Hepatocyte (in vitro differentiated cells): ENCODE measurements at regions not wholly inside any gene's neighbourhood (a gene's known extent, or its start where the extent isn't known, plus 50 kb on each side); places are given as distances from the start of the nearest gene placed in this dataset.

Source experiments
- DNase-seq: peaks from one replicate; pipeline ENCODE4 v3.0.0-alpha.2; 2016; ENCODE audit warnings: low spot score
- H2AFZ ChIP-seq: fragments of 200-600 bp; sonication (generic); 2 replicates; pipeline ENCODE4 v1.6.0; 2016; ENCODE audit warnings: antibody characterized with exemption, mild to moderate bottlenecking
- H3K27ac ChIP-seq: fragments of 200-600 bp; sonication (generic); 2 replicates; pipeline ENCODE4 v1.5.1; 2016; ENCODE audit warnings: mild to moderate bottlenecking
- H3K27me3 ChIP-seq: fragments of 200-600 bp; sonication (generic); 2 replicates; pipeline ENCODE4 v1.6.1; 2016
- H3K36me3 ChIP-seq: fragments of 200-600 bp; sonication (generic); replicated peaks from 2 replicates; pipeline ENCODE4 v1.5.1; 2016; ENCODE audit warnings: low read depth; ENCODE audit not compliant: insufficient read depth
- H3K4me1 ChIP-seq: fragments of 200-600 bp; sonication (generic); 2 replicates; pipeline ENCODE4 v1.5.1; 2016; ENCODE audit warnings: mild to moderate bottlenecking, moderate library complexity; ENCODE audit not compliant: insufficient read depth
- H3K4me2 ChIP-seq: fragments of 200-600 bp; sonication (generic); 2 replicates; pipeline ENCODE4 v1.6.0; 2016
- H3K4me3 ChIP-seq: fragments of 200-600 bp; sonication (generic); 2 replicates; pipeline ENCODE4 v1.5.1; 2016; ENCODE audit warnings: mild to moderate bottlenecking
- H3K79me2 ChIP-seq: fragments of 200-600 bp; sonication (generic); 2 replicates; pipeline ENCODE4 v1.6.0; 2017; ENCODE audit warnings: mild to moderate bottlenecking
- H3K9me2 ChIP-seq: fragments of 200-600 bp; sonication (generic); replicated peaks from 2 replicates; pipeline ENCODE4 v1.6.0; 2017; ENCODE audit warnings: mild to moderate bottlenecking; ENCODE audit not compliant: insufficient read depth
- H3K9me3 ChIP-seq: fragments of 200-600 bp; sonication (generic); 2 replicates; pipeline ENCODE4 v1.5.1; 2016; ENCODE audit warnings: low read depth, mild to moderate bottlenecking
- H4K20me1 ChIP-seq: fragments of 200-600 bp; sonication (generic); 2 replicates; pipeline ENCODE4 v1.6.0; 2016; ENCODE audit warnings: mild to moderate bottlenecking; ENCODE audit not compliant: insufficient read depth, poor library complexity, severe bottlenecking
- EZH2 ChIP-seq: fragments of 200-600 bp; sonication (generic); IDR thresholded peaks from 2 replicates; pipeline ENCODE4 v1.6.1; 2016; ENCODE audit warnings: antibody characterized with exemption, mild to moderate bottlenecking, borderline replicate concordance
- EZH2phosphoT487 ChIP-seq: fragments of 200-600 bp; sonication (generic); IDR thresholded peaks from one replicate; pipeline ENCODE4 v1.6.1; 2018; ENCODE audit warnings: antibody characterized with exemption, mild to moderate bottlenecking, low read depth, moderate library complexity; ENCODE audit not compliant: unreplicated experiment, severe bottlenecking
- WGBS: methylation state at CpG from one replicate; pipeline ENCODE4 v1.1.6; 2016; ENCODE audit warnings: low lambda C conversion rate; ENCODE audit errors: missing lambda C conversion rate; 5-methylcytosine and 5-hydroxymethylcytosine counted together
- TF ChIP-seq, protein P1 (sequence below): fragments of 200-600 bp; sonication (generic); IDR thresholded peaks from 2 replicates; pipeline ENCODE4 v1.5.1; 2016; ENCODE audit warnings: antibody characterized with exemption, mild to moderate bottlenecking; ENCODE audit not compliant: poor library complexity

DNA sequence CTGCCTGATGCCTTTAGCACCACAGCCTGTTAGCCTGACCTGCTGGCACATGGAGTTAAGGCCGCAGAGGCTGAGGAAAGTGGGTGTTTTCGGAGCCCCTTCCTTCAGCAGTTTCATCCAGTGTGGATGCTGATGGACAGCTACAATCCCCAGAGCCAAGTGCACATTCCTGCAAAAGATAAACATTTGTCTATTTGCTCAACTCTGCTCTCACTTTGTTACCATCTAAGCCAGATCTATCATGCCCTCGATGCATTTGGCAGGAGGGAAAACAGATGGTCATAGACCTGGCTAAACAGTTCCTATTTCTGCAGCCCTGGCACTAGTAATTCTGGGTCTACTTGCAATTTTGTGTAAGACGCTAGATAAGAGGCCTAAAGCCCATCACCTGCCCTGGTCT, 312.9 kb upstream of the RASGRP1 start:
- no peak for DNase-seq
- no peaks in the 10 kb centered on the region for H3K9me2 ChIP-seq
- no peak overlapping the region for H2AFZ ChIP-seq
- no peaks in the 10 kb centered on the region for H3K27me3 ChIP-seq
- no peak overlapping the region for H3K4me3 ChIP-seq
- no peaks in the 10 kb centered on the region for H3K36me3 ChIP-seq
- H3K4me2 ChIP-seq: no peak overlapping the region
- no peaks in the 10 kb centered on the region for H3K79me2 ChIP-seq
- H4K20me1 ChIP-seq: no peaks in the 10 kb centered on the region
- TF ChIP-seq, protein P1, sequence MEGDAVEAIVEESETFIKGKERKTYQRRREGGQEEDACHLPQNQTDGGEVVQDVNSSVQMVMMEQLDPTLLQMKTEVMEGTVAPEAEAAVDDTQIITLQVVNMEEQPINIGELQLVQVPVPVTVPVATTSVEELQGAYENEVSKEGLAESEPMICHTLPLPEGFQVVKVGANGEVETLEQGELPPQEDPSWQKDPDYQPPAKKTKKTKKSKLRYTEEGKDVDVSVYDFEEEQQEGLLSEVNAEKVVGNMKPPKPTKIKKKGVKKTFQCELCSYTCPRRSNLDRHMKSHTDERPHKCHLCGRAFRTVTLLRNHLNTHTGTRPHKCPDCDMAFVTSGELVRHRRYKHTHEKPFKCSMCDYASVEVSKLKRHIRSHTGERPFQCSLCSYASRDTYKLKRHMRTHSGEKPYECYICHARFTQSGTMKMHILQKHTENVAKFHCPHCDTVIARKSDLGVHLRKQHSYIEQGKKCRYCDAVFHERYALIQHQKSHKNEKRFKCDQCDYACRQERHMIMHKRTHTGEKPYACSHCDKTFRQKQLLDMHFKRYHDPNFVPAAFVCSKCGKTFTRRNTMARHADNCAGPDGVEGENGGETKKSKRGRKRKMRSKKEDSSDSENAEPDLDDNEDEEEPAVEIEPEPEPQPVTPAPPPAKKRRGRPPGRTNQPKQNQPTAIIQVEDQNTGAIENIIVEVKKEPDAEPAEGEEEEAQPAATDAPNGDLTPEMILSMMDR: no peak
- TF ChIP-seq EZH2phosphoT487 (no peak), EZH2 (no peak)
- WGBS: 51% methylated on average over 4 of the region's 4 CpGs
- H3K9me3 ChIP-seq: no peaks in the 10 kb centered on the region
- no peak overlapping the region for H3K27ac ChIP-seq
- H3K4me1 ChIP-seq: peaks cover 19% of the 10 kb centered on the region

DNA sequence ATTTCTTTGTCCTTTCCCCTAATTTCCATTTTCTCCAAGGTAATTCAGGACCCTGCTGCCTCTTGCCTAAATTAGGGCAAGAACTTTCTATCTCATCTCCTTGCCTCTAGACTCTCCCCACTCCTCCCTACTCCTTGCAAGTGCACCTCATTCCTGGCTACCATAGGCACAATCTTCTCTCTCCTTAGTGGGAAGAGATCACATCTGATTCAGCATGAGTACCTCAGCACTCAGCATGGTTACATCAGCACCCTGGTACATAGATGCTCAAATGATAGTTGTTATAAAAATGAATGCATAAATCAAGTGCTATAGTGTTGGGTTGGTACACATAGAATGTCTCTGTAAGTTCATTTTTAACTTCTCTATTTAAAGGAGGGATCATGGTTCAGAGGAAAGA, 313.4 kb upstream of the RASGRP1 start:
- Histone ChIP-seq H3K27me3 (no peaks in the 10 kb centered on the region), H3K4me3 (no peak overlapping the region), H3K79me2 (no peaks in the 10 kb centered on the region), H3K27ac (no peak overlapping the region), H4K20me1 (no peaks in the 10 kb centered on the region), H3K4me2 (no peak overlapping the region), H3K4me1 (peaks cover 19% of the 10 kb centered on the region), H2AFZ (no peak overlapping the region), H3K9me2 (no peaks in the 10 kb centered on the region), H3K36me3 (no peaks in the 10 kb centered on the region), H3K9me3 (no peaks in the 10 kb centered on the region)
- TF ChIP-seq EZH2phosphoT487: no peak
- TF ChIP-seq EZH2: no peak
- TF ChIP-seq, protein P1: no peak
- DNase-seq: no peak

DNA sequence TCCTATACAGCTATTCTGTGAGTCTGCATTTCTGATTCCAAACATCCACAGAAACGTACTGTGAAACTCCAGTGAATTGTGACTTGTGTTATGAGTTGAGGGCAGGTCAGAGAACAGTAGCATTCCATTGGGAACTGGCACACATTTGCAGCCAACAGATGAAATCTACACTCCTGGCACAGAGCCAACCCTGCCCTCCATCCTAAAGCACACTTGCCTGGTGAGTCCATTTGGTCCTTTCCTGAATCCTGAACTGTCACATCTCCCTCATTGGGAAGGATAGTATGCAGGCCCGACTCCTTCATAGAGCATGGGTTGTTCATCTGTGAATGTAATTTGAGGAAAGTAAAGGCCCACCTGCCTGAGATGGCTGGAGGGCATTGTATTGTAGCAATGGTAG, 314.3 kb upstream of the RASGRP1 start:
- H3K36me3 ChIP-seq: no peaks in the 10 kb centered on the region
- 69% methylated on average over 2 of the region's 2 CpGs for WGBS

More for the DNA sequence above, 314.3 kb upstream of the RASGRP1 start:
- Histone ChIP-seq H3K4me1 (peaks cover 19% of the 10 kb centered on the region), H3K27me3 (no peaks in the 10 kb centered on the region), H3K4me2 (no peak overlapping the region), H3K27ac (no peak overlapping the region), H3K9me3 (no peaks in the 10 kb centered on the region), H3K9me2 (no peaks in the 10 kb centered on the region), H4K20me1 (no peaks in the 10 kb centered on the region), H2AFZ (no peak overlapping the region), H3K4me3 (no peak overlapping the region), H3K79me2 (no peaks in the 10 kb centered on the region)
- no peak for DNase-seq
- no peak for TF ChIP-seq EZH2
- TF ChIP-seq EZH2phosphoT487: no peak
- TF ChIP-seq, protein P1: no peak
